ENCODE measurements at regions not wholly inside any gene's neighbourhood (a gene's known extent, or its start where the extent isn't known, plus 50 kb on each side); places are given as distances from the start of the nearest gene placed in this dataset.
"Not testable (repeated sequence)": the region's sequence is repeated elsewhere in the genome, so short reads cannot be mapped to it uniquely, and the experiment has no call there.

- POLR2A ChIA-PET (ENCODE audit: partially characterized antibody); H3K27me3 Mint-ChIP-seq: not testable (repeated sequence)
Observed at GRCh38 chr7:79594671-79595070, 141.2 kb upstream of the MAGI2 start.

GRCh38 chr7:79593866-79594301 is 140.4 kb upstream of the MAGI2 start:
- ChIA-PET POLR2A (ENCODE audit: partially characterized antibody) (no interaction called here), CTCF (ENCODE audit: partially characterized antibody) (no interaction called here)
- DNase-seq: no peak
- Mint-ChIP-seq H3K36me3 (no peaks in the 10 kb centered on the region), H3K27me3 (no peaks in the 10 kb centered on the region), H3K4me1 (no peaks in the 10 kb centered on the region), H3K27ac (no peak overlapping the region), H3K9me3 (peaks cover 0 to 7% (median 3%) of the 10 kb centered on the region in 8 donors), H3K4me3 (no peak overlapping the region)
- H3K36me3 ChIP-seq (ENCODE audit: insufficient read depth, low read length): no peaks in the 10 kb centered on the region
- H3K27ac ChIP-seq (ENCODE audit: low read depth, low read length): no peak overlapping the region
- no peaks in the 10 kb centered on the region for H3K4me1 ChIP-seq (ENCODE audit: insufficient read depth, low read length)
- no peaks in the 10 kb centered on the region for H3K9me3 ChIP-seq (ENCODE audit: control insufficient read depth in 1 of 2, low read length in 2 of 2)
- H3K4me3 ChIP-seq (ENCODE audit: low read length in 2 of 2): no peak overlapping the region
- intact Hi-C loops (cut with micrococcal nuclease): no loop called here
- H3K27me3 ChIP-seq (ENCODE audit: insufficient read depth, low read length): no peaks in the 10 kb centered on the region

More at GRCh38 chr7:79594671-79595070, 141.2 kb upstream of the MAGI2 start:
- CTCF ChIA-PET (ENCODE audit: partially characterized antibody); DNase-seq; H3K4me3 Mint-ChIP-seq; H3K27me3 ChIP-seq (ENCODE audit: insufficient read depth, low read length); H3K4me3 ChIP-seq (ENCODE audit: low read length in 2 of 2); H3K9me3 ChIP-seq (ENCODE audit: control insufficient read depth in 1 of 2, low read length in 2 of 2); H3K4me1 Mint-ChIP-seq; H3K36me3 ChIP-seq (ENCODE audit: insufficient read depth, low read length); H3K9me3 Mint-ChIP-seq; intact Hi-C loops (cut with micrococcal nuclease); H3K27ac ChIP-seq (ENCODE audit: low read depth, low read length); H3K36me3 Mint-ChIP-seq; H3K4me1 ChIP-seq (ENCODE audit: insufficient read depth, low read length); H3K27ac Mint-ChIP-seq: not testable (repeated sequence)

- Mint-ChIP-seq H3K9me3 (peaks cover 0 to 6% (median 3%) of the 10 kb centered on the region in 8 donors), H3K4me1 (no peaks in the 10 kb centered on the region), H3K27ac (no peak overlapping the region), H3K36me3 (no peaks in the 10 kb centered on the region), H3K27me3 (no peaks in the 10 kb centered on the region), H3K4me3 (no peak overlapping the region)
- intact Hi-C loops (cut with micrococcal nuclease): no loop called here
- ChIA-PET CTCF (ENCODE audit: partially characterized antibody) (no interaction called here), POLR2A (ENCODE audit: partially characterized antibody) (no interaction called here)
- Histone ChIP-seq H3K9me3 (ENCODE audit: control insufficient read depth in 1 of 2, low read length in 2 of 2) (no peaks in the 10 kb centered on the region), H3K27ac (ENCODE audit: low read depth, low read length) (no peak overlapping the region), H3K4me3 (ENCODE audit: low read length in 2 of 2) (no peak overlapping the region), H3K36me3 (ENCODE audit: insufficient read depth, low read length) (no peaks in the 10 kb centered on the region), H3K4me1 (ENCODE audit: insufficient read depth, low read length) (no peaks in the 10 kb centered on the region), H3K27me3 (ENCODE audit: insufficient read depth, low read length) (no peaks in the 10 kb centered on the region)
- no peak for DNase-seq
Observed at GRCh38 chr7:79590916-79591623, 137.6 kb upstream of the MAGI2 start.

GRCh38 chr7:79590391-79590790 is 136.9 kb upstream of the MAGI2 start:
- Mint-ChIP-seq H3K27ac (no peak overlapping the region), H3K4me1 (no peaks in the 10 kb centered on the region), H3K4me3 (no peak overlapping the region), H3K36me3 (no peaks in the 10 kb centered on the region), H3K27me3 (no peaks in the 10 kb centered on the region), H3K9me3 (peaks cover 0 to 9% (median 3%) of the 10 kb centered on the region in 8 donors)
- Histone ChIP-seq H3K9me3 (ENCODE audit: control insufficient read depth in 1 of 2, low read length in 2 of 2) (no peaks in the 10 kb centered on the region), H3K27me3 (ENCODE audit: insufficient read depth, low read length) (no peaks in the 10 kb centered on the region), H3K4me1 (ENCODE audit: insufficient read depth, low read length) (no peaks in the 10 kb centered on the region), H3K36me3 (ENCODE audit: insufficient read depth, low read length) (no peaks in the 10 kb centered on the region), H3K4me3 (ENCODE audit: low read length in 2 of 2) (no peak overlapping the region), H3K27ac (ENCODE audit: low read depth, low read length) (no peak overlapping the region)
- POLR2A ChIA-PET (ENCODE audit: partially characterized antibody): no interaction called here
- no peak for DNase-seq
- intact Hi-C loops (cut with micrococcal nuclease): no loop called here
- CTCF ChIA-PET (ENCODE audit: partially characterized antibody): no interaction called here

GRCh38 chr7:79570903-79571302 is 117.4 kb upstream of the MAGI2 start:
- no peaks in the 10 kb centered on the region for H3K4me1 Mint-ChIP-seq
- peaks cover 0 to 13% (median 6%) of the 10 kb centered on the region in 8 donors for H3K9me3 Mint-ChIP-seq
- no peak overlapping the region for H3K4me3 ChIP-seq (ENCODE audit: low read length in 2 of 2)
- H3K9me3 ChIP-seq (ENCODE audit: control insufficient read depth in 1 of 2, low read length in 2 of 2): no peaks in the 10 kb centered on the region
- H3K27ac ChIP-seq (ENCODE audit: low read depth, low read length): no peak overlapping the region
- H3K4me1 ChIP-seq (ENCODE audit: insufficient read depth, low read length): no peaks in the 10 kb centered on the region
- no peaks in the 10 kb centered on the region for H3K27me3 ChIP-seq (ENCODE audit: insufficient read depth, low read length)
- no peaks in the 10 kb centered on the region for H3K36me3 Mint-ChIP-seq
- no peaks in the 10 kb centered on the region for H3K36me3 ChIP-seq (ENCODE audit: insufficient read depth, low read length)
- no peak for DNase-seq
- POLR2A ChIA-PET (ENCODE audit: partially characterized antibody): no interaction called here
- no peak overlapping the region for H3K27ac Mint-ChIP-seq
- CTCF ChIA-PET (ENCODE audit: partially characterized antibody): no interaction called here
- intact Hi-C loops (cut with micrococcal nuclease): no loop called here
- no peak overlapping the region for H3K4me3 Mint-ChIP-seq
- H3K27me3 Mint-ChIP-seq: no peaks in the 10 kb centered on the region

- Histone ChIP-seq H3K36me3 (ENCODE audit: insufficient read depth, low read length) (no peaks in the 10 kb centered on the region), H3K27me3 (ENCODE audit: insufficient read depth, low read length) (no peaks in the 10 kb centered on the region), H3K4me3 (ENCODE audit: low read length in 2 of 2) (no peak overlapping the region), H3K27ac (ENCODE audit: low read depth, low read length) (no peak overlapping the region), H3K4me1 (ENCODE audit: insufficient read depth, low read length) (no peaks in the 10 kb centered on the region), H3K9me3 (ENCODE audit: control insufficient read depth in 1 of 2, low read length in 2 of 2) (no peaks in the 10 kb centered on the region)
- POLR2A ChIA-PET (ENCODE audit: partially characterized antibody): no interaction called here
- peaks cover 1 to 12% (median 6%) of the 10 kb centered on the region in 8 donors for H3K9me3 Mint-ChIP-seq
- no peaks in the 10 kb centered on the region for H3K27me3 Mint-ChIP-seq
- H3K4me3 Mint-ChIP-seq: no peak overlapping the region
- intact Hi-C loops (cut with micrococcal nuclease): loop anchor here (1.0 kb wide), 1 partner anchor 40 kb away; no protein-coding TSS in a partner anchor
- CTCF ChIA-PET (ENCODE audit: partially characterized antibody): no interaction called here
- H3K36me3 Mint-ChIP-seq: no peaks in the 10 kb centered on the region
- no peak for DNase-seq
- H3K4me1 Mint-ChIP-seq: no peaks in the 10 kb centered on the region
- no peak overlapping the region for H3K27ac Mint-ChIP-seq
Observed at GRCh38 chr7:79563821-79564522, 110.5 kb upstream of the MAGI2 start.

GRCh38 chr7:79555571-79555970 is 102.1 kb upstream of the MAGI2 start:
- H3K4me1 Mint-ChIP-seq: peaks cover 0 to 2% (median 0%) of the 10 kb centered on the region in 4 donors
- H3K36me3 ChIP-seq (ENCODE audit: insufficient read depth, low read length): no peaks in the 10 kb centered on the region
- H3K27me3 Mint-ChIP-seq: no peaks in the 10 kb centered on the region
- no peaks in the 10 kb centered on the region for H3K27me3 ChIP-seq (ENCODE audit: insufficient read depth, low read length)
- H3K4me3 Mint-ChIP-seq: no peak overlapping the region
- H3K27ac ChIP-seq (ENCODE audit: low read depth, low read length): no peak overlapping the region
- no peak for DNase-seq
- H3K9me3 ChIP-seq (ENCODE audit: control insufficient read depth in 1 of 2, low read length in 2 of 2): no peaks in the 10 kb centered on the region
- CTCF ChIA-PET (ENCODE audit: partially characterized antibody): no interaction called here
- H3K4me3 ChIP-seq (ENCODE audit: low read length in 2 of 2): no peak overlapping the region
- no peak overlapping the region for H3K27ac Mint-ChIP-seq
- H3K4me1 ChIP-seq (ENCODE audit: insufficient read depth, low read length): no peaks in the 10 kb centered on the region
- peaks cover 1 to 10% (median 3%) of the 10 kb centered on the region in 8 donors for H3K9me3 Mint-ChIP-seq
- POLR2A ChIA-PET (ENCODE audit: partially characterized antibody): no interaction called here
- intact Hi-C loops (cut with micrococcal nuclease): no loop called here
- no peaks in the 10 kb centered on the region for H3K36me3 Mint-ChIP-seq

Data from CD4-positive, alpha-beta memory T cell (primary cell).